OCI-LY1 (cell line): ENCODE measurements at regions not wholly inside any gene's neighbourhood (a gene's known extent, or its start where the extent isn't known, plus 50 kb on each side); places are given as distances from the start of the nearest gene placed in this dataset.

Experiments used
- H2AFZ ChIP-seq: fragments of 200-600 bp; sonication (generic), shearing (Covaris generic); 2 replicates; pipeline ENCODE4 v1.6.0; 2014; ENCODE audit warnings: antibody characterized with exemption, mild to moderate bottlenecking, low read length
- H3F3A ChIP-seq: fragments of 200-600 bp; sonication (generic), shearing (Covaris generic); 2 replicates; pipeline ENCODE4 v1.6.0; 2014; ENCODE audit warnings: mild to moderate bottlenecking, antibody characterized with exemption, low read length, moderate library complexity; ENCODE audit not compliant: insufficient read depth
- H3K27ac ChIP-seq: fragments of 200-600 bp; sonication (generic); 2 replicates; pipeline ENCODE4 v1.5.1; 2014; ENCODE audit warnings: low read length, mixed run types, mild to moderate bottlenecking, low read depth; ENCODE audit not compliant: poor library complexity, severe bottlenecking
- H3K27me3 ChIP-seq: fragments of 200-600 bp; sonication (generic); 2 replicates; pipeline ENCODE4 v1.6.0; 2014; ENCODE audit warnings: antibody characterized with exemption, mild to moderate bottlenecking, low read length, moderate library complexity; ENCODE audit not compliant: insufficient read depth
- H3K36me3 ChIP-seq: fragments of 200-600 bp; sonication (generic); 2 replicates; pipeline ENCODE4 v1.6.1; 2014; ENCODE audit warnings: mild to moderate bottlenecking, antibody characterized with exemption, low read length, moderate library complexity, mixed read lengths; ENCODE audit not compliant: insufficient read depth
- H3K4me1 ChIP-seq: fragments of 200-600 bp; sonication (generic); 2 replicates; pipeline ENCODE4 v1.5.1; 2014; ENCODE audit warnings: mild to moderate bottlenecking, low read length, moderate library complexity; ENCODE audit not compliant: insufficient read depth, severe bottlenecking
- H3K4me2 ChIP-seq: fragments of 200-600 bp; sonication (generic), shearing (Covaris generic); 2 replicates; pipeline ENCODE4 v1.6.1; 2014; ENCODE audit warnings: low read length
- H3K4me3 ChIP-seq: fragments of 200-600 bp; sonication (generic); 2 replicates; pipeline ENCODE4 v1.5.1; 2014; ENCODE audit warnings: low read length, low read depth, mild to moderate bottlenecking, mixed read lengths; ENCODE audit not compliant: poor library complexity, severe bottlenecking
- H3K79me2 ChIP-seq: fragments of 200-600 bp; shearing (Covaris generic); 2 replicates; pipeline ENCODE4 v1.6.1; 2016; ENCODE audit warnings: mixed run types, low read length, mixed read lengths; ENCODE audit not compliant: insufficient read depth
- H3K9ac ChIP-seq: fragments of 200-600 bp; sonication (generic), shearing (Covaris generic); 2 replicates; pipeline ENCODE4 v1.6.1; 2014; ENCODE audit warnings: mild to moderate bottlenecking, low read length, mixed read lengths
- H3K9me2 ChIP-seq: fragments of 200-600 bp; sonication (generic), shearing (Covaris generic); 2 replicates; pipeline ENCODE4 v1.6.1; 2014; ENCODE audit warnings: low read depth, mild to moderate bottlenecking, low read length, mixed read lengths
- H3K9me3 ChIP-seq: fragments of 200-600 bp; shearing (Covaris generic); 2 replicates; pipeline ENCODE4 v1.6.1; 2014; ENCODE audit warnings: low read length, mixed read lengths
- H4K20me1 ChIP-seq: fragments of 200-600 bp; sonication (generic), shearing (Covaris generic); 2 replicates; pipeline ENCODE4 v1.6.0; 2016; ENCODE audit warnings: mild to moderate bottlenecking, low read length; ENCODE audit not compliant: insufficient read depth
- CTCF ChIP-seq: fragments of 200-600 bp; sonication (generic), shearing (Covaris generic); IDR thresholded peaks from 2 replicates; pipeline ENCODE4 v1.5.1; 2017; ENCODE audit warnings: mild to moderate bottlenecking, antibody characterized with exemption, low read length, moderate library complexity, mixed read lengths
- EZH2 ChIP-seq: fragments of 200-600 bp; sonication (generic), shearing (Covaris generic); IDR thresholded peaks from 2 replicates; pipeline ENCODE4 v1.8.0; 2017; ENCODE audit warnings: borderline replicate concordance, mixed run types, mild to moderate bottlenecking, antibody characterized with exemption, low read length, moderate library complexity, mixed read lengths

DNA sequence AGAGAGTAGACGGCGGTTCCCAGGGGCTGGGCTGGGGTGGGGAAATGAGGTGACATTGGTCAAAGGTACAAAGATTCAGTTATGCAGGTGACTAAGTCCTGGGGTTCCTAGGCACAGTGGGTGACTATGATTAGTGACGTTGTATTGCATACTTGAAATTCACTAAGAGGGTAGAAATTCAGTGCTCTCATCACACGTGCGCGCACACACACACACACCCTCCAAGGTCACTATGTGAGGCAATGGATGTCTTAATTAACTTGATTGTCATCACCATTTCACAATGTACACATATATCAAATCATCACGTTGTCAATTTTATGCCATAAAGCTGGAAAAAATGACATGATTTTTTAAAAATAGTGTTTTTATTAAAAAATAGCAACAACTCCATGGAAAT lies 92.9 kb upstream of the ALKAL2 start:
- no peaks in the 10 kb centered on the region for H3K79me2 ChIP-seq
- H3K9ac ChIP-seq, result no peak overlapping the region
- no peaks in the 10 kb centered on the region for H3K27me3 ChIP-seq
- H3K27ac ChIP-seq, result no peak overlapping the region
- H3K4me1 ChIP-seq, result no peaks in the 10 kb centered on the region
- no peaks in the 10 kb centered on the region for H3F3A ChIP-seq
- H3K4me2 ChIP-seq, result no peak overlapping the region
- H3K9me3 ChIP-seq, result peaks cover 6% of the 10 kb centered on the region; the same call in 1 of the 2 replicates
- H4K20me1 ChIP-seq, result no peaks in the 10 kb centered on the region
- H2AFZ ChIP-seq, result no peak overlapping the region
- TF ChIP-seq EZH2, result no peak
- TF ChIP-seq CTCF, result no peak
- no peak overlapping the region for H3K4me3 ChIP-seq
- no peaks in the 10 kb centered on the region for H3K9me2 ChIP-seq
- H3K36me3 ChIP-seq, result no peaks in the 10 kb centered on the region

DNA sequence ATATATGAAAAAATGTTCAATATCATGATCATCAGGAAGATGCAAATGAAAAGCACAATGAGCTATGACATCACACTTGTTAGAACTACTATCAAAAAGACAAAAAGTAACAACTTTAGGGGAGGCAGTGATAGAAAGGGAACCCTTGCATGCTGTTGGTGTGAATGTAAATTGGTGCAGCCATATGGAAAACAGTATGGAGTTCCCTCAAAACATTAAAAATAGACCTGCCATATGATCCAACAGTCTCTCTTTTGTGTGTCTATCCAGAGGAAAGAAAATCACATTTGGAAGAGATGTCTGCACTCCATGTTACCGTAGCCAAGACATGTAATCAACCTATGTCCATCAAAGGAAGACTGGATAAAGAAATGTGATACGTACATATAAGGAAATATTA lies 92.3 kb upstream of the ALKAL2 start:
- H3K36me3 ChIP-seq, result no peaks in the 10 kb centered on the region
- no peaks in the 10 kb centered on the region for H3K9me2 ChIP-seq
- no peak for TF ChIP-seq CTCF
- TF ChIP-seq EZH2, result no peak
- H3K27me3 ChIP-seq, result no peaks in the 10 kb centered on the region
- no peaks in the 10 kb centered on the region for H3F3A ChIP-seq
- H3K79me2 ChIP-seq, result no peaks in the 10 kb centered on the region
- no peak overlapping the region for H3K27ac ChIP-seq
- no peak overlapping the region for H2AFZ ChIP-seq
- H3K9me3 ChIP-seq, result peaks cover 6% of the 10 kb centered on the region; the same call in 1 of the 2 replicates
- no peak overlapping the region for H3K4me2 ChIP-seq
- H4K20me1 ChIP-seq, result no peaks in the 10 kb centered on the region
- no peak overlapping the region for H3K4me3 ChIP-seq
- no peak overlapping the region for H3K9ac ChIP-seq
- H3K4me1 ChIP-seq, result no peaks in the 10 kb centered on the region

GRCh38 chr2:379778-380177 lies 91.9 kb upstream of the ALKAL2 start:
- no peaks in the 10 kb centered on the region for H3K4me1 ChIP-seq

More at GRCh38 chr2:379778-380177, 91.9 kb upstream of the ALKAL2 start:
- H3K27ac ChIP-seq, result no peak overlapping the region
- H3K36me3 ChIP-seq, result no peaks in the 10 kb centered on the region
- H3K9ac ChIP-seq, result no peak overlapping the region
- TF ChIP-seq EZH2, result no peak
- TF ChIP-seq CTCF, result no peak
- H3K4me3 ChIP-seq, result no peak overlapping the region
- no peaks in the 10 kb centered on the region for H4K20me1 ChIP-seq
- no peaks in the 10 kb centered on the region for H3K27me3 ChIP-seq
- H2AFZ ChIP-seq, result no peak overlapping the region
- no peaks in the 10 kb centered on the region for H3K79me2 ChIP-seq
- no peaks in the 10 kb centered on the region for H3K9me2 ChIP-seq
- peaks cover 6% of the 10 kb centered on the region; the same call in 1 of the 2 replicates for H3K9me3 ChIP-seq
- H3F3A ChIP-seq, result no peaks in the 10 kb centered on the region
- no peak overlapping the region for H3K4me2 ChIP-seq
